Erythroblast (primary cell): ENCODE measurements at regions not wholly inside any gene's neighbourhood (a gene's known extent, or its start where the extent isn't known, plus 50 kb on each side); places are given as distances from the start of the nearest gene placed in this dataset.

Experiments used
- GATA1 ChIP-seq: IDR thresholded peaks from 2 replicates; pipeline ENCODE4 v1.6.1; 2011; ENCODE audit warnings: low read depth, mild to moderate bottlenecking, control low read depth, low read length, moderate library complexity
- POLR2A ChIP-seq: IDR thresholded peaks from 2 replicates; pipeline ENCODE4 v1.6.1; 2011; ENCODE audit warnings: mild to moderate bottlenecking, low read length

GRCh38 chr1:96472471-96472870 lies 249.1 kb upstream of the PTBP2 start:
- TF ChIP-seq POLR2A (no peak), GATA1 (no peak)
